CD4-positive, alpha-beta memory T cell (primary cell): ENCODE measurements at regions not wholly inside any gene's neighbourhood (a gene's known extent, or its start where the extent isn't known, plus 50 kb on each side); places are given as distances from the start of the nearest gene placed in this dataset.
A peak's percentile ranks its signal among the peaks of the same experiment; 100 is the strongest.

Source experiments
- CTCF ChIA-PET: fragments of 350-600 bp; sonication (Branson Sonifier 250); formaldehyde crosslinking; loops from one replicate; lab custom pipeline; 2021; ENCODE audit warnings: inconsistent platforms; ENCODE audit not compliant: partially characterized antibody; lab: Charles Lee
- POLR2A ChIA-PET: fragments of 350-600 bp; sonication (Branson Sonifier 250); formaldehyde crosslinking; loops from one replicate; lab custom pipeline; 2021; ENCODE audit not compliant: partially characterized antibody; lab: Charles Lee
- DNase-seq, 5 donors: peaks; one replicate each; pipeline versions ENCODE4 v3.0.0 to v3.0.0-alpha.2; 2020 to 2022; ENCODE audit warnings: mixed read lengths in 1 of 5
- H3K27ac ChIP-seq: one replicate; pipeline ENCODE4 v1.7.0; 2013; ENCODE audit warnings: low read depth, low read length
- H3K27me3 ChIP-seq: 2 replicates; pipeline ENCODE4 v1.7.0; 2013; ENCODE audit warnings: mild to moderate bottlenecking, low read length, moderate library complexity; ENCODE audit not compliant: insufficient read depth
- H3K36me3 ChIP-seq: 2 replicates; pipeline ENCODE4 v1.7.0; 2013; ENCODE audit warnings: mild to moderate bottlenecking, low read length, moderate library complexity; ENCODE audit not compliant: insufficient read depth
- H3K4me1 ChIP-seq: 2 replicates; pipeline ENCODE4 v1.7.0; 2013; ENCODE audit warnings: mild to moderate bottlenecking, low read length, moderate library complexity; ENCODE audit not compliant: insufficient read depth
- H3K4me3 ChIP-seq, 2 donors: one replicate each; pipeline ENCODE4 v1.7.0; 2013; ENCODE audit warnings: low read length in 2 of 2, mild to moderate bottlenecking in 1 of 2
- H3K9me3 ChIP-seq, 2 donors: one replicate each; pipeline ENCODE4 v1.7.0; 2013; ENCODE audit warnings: low read length in 2 of 2, control low read depth in 1 of 2; ENCODE audit not compliant: control insufficient read depth in 1 of 2
- H3K27ac Mint-ChIP-seq, 7 donors: one replicate each; pipeline ENCODE4 v1.8.0; 2020 to 2021; ENCODE audit warnings: mixed read lengths in 7 of 7, mild to moderate bottlenecking in 6 of 7, inconsistent platforms in 3 of 7, moderate library complexity in 3 of 7
- H3K27me3 Mint-ChIP-seq, 2 donors: one replicate each; pipeline ENCODE4 v1.8.0; 2020 to 2021; ENCODE audit warnings: mixed read lengths in 2 of 2
- H3K36me3 Mint-ChIP-seq, 2 donors: one replicate each; pipeline ENCODE4 v1.8.0; 2020 to 2021; ENCODE audit warnings: mixed read lengths in 2 of 2, inconsistent platforms in 1 of 2, mild to moderate bottlenecking in 1 of 2
- H3K4me1 Mint-ChIP-seq, 4 donors: one replicate each; pipeline ENCODE4 v1.8.0; 2020 to 2021; ENCODE audit warnings: mixed read lengths in 4 of 4, mild to moderate bottlenecking in 1 of 4
- H3K4me3 Mint-ChIP-seq, 8 donors: one replicate each; pipeline ENCODE4 v1.8.0; 2020 to 2021; ENCODE audit warnings: mixed read lengths in 8 of 8, mild to moderate bottlenecking in 7 of 8, moderate library complexity in 6 of 8, inconsistent platforms in 3 of 8
- H3K9me3 Mint-ChIP-seq, 8 donors: one replicate each; pipeline ENCODE4 v1.8.0; 2020 to 2021; ENCODE audit warnings: mixed read lengths in 8 of 8, mild to moderate bottlenecking in 5 of 8, inconsistent platforms in 3 of 8, moderate library complexity in 1 of 8
- intact Hi-C: fragments of 100-400 bp; cut with micrococcal nuclease; formaldehyde crosslinking; loops from one replicate; pipeline ENCODE4 v1.15.1; 2023

GRCh38 chr12:81896771-81897170, 137.6 kb upstream of the PPFIA2 start:
- Mint-ChIP-seq H3K36me3 (peaks cover 0 to 5% of the 10 kb centered on the region in 2 donors), H3K27me3 (no peaks in the 10 kb centered on the region), H3K4me3 (no peak overlapping the region), H3K27ac (no peak overlapping the region), H3K9me3 (peaks cover 7 to 38% (median 24%) of the 10 kb centered on the region in 8 donors), H3K4me1 (no peaks in the 10 kb centered on the region)
- no peak overlapping the region for H3K27ac ChIP-seq
- no peak overlapping the region for H3K4me3 ChIP-seq
- intact Hi-C loops, result no loop called here
- peaks cover 0 to 4% of the 10 kb centered on the region in 2 donors for H3K9me3 ChIP-seq
- H3K36me3 ChIP-seq, result no peaks in the 10 kb centered on the region
- DNase-seq, result no peak
- no peaks in the 10 kb centered on the region for H3K4me1 ChIP-seq
- H3K27me3 ChIP-seq, result no peaks in the 10 kb centered on the region
- CTCF ChIA-PET, result no interaction called here
- POLR2A ChIA-PET, result no interaction called here

- CTCF ChIA-PET, result no interaction called here
- Histone ChIP-seq H3K27ac (no peak overlapping the region), H3K4me3 (no peak overlapping the region), H3K36me3 (no peaks in the 10 kb centered on the region), H3K27me3 (no peaks in the 10 kb centered on the region), H3K4me1 (no peaks in the 10 kb centered on the region), H3K9me3 (no peaks in the 10 kb centered on the region)
- Mint-ChIP-seq H3K27ac (peak overlapping the region in 1 of 7 donors; percentile 54), H3K36me3 (no peaks in the 10 kb centered on the region), H3K27me3 (no peaks in the 10 kb centered on the region), H3K9me3 (peaks cover 0 to 7% (median under 1%) of the 10 kb centered on the region in 8 donors), H3K4me3 (no peak overlapping the region), H3K4me1 (no peaks in the 10 kb centered on the region)
- intact Hi-C loops, result no loop called here
- DNase-seq, result no peak
- POLR2A ChIA-PET, result no interaction called here
These were observed 129.8 kb upstream of the PPFIA2 start for GRCh38 chr12:81888961-81889360.

GRCh38 chr12:81888106-81888740, 129.1 kb upstream of the PPFIA2 start:
- Histone ChIP-seq H3K4me1 (no peaks in the 10 kb centered on the region), H3K27me3 (no peaks in the 10 kb centered on the region), H3K27ac (no peak overlapping the region), H3K4me3 (no peak overlapping the region), H3K9me3 (no peaks in the 10 kb centered on the region), H3K36me3 (no peaks in the 10 kb centered on the region)
- POLR2A ChIA-PET, result no interaction called here
- no peaks in the 10 kb centered on the region for H3K4me1 Mint-ChIP-seq
- H3K27ac Mint-ChIP-seq, result no peak overlapping the region
- no peaks in the 10 kb centered on the region for H3K27me3 Mint-ChIP-seq
- CTCF ChIA-PET, result no interaction called here
- peaks cover 0 to 7% (median under 1%) of the 10 kb centered on the region in 8 donors for H3K9me3 Mint-ChIP-seq
- no peak for DNase-seq
- intact Hi-C loops, result no loop called here
- H3K4me3 Mint-ChIP-seq, result no peak overlapping the region
- H3K36me3 Mint-ChIP-seq, result no peaks in the 10 kb centered on the region

GRCh38 chr12:81874586-81874985, 115.4 kb upstream of the PPFIA2 start:
- H3K4me3 Mint-ChIP-seq, result no peak overlapping the region
- Histone ChIP-seq H3K36me3 (no peaks in the 10 kb centered on the region), H3K9me3 (no peaks in the 10 kb centered on the region), H3K27me3 (no peaks in the 10 kb centered on the region), H3K4me1 (no peaks in the 10 kb centered on the region), H3K27ac (no peak overlapping the region), H3K4me3 (no peak overlapping the region)
- no peaks in the 10 kb centered on the region for H3K27me3 Mint-ChIP-seq
- peaks cover 0 to 2% (median 0%) of the 10 kb centered on the region in 4 donors for H3K4me1 Mint-ChIP-seq
- no peak overlapping the region for H3K27ac Mint-ChIP-seq
- POLR2A ChIA-PET, result no interaction called here
- DNase-seq, result no peak
- peaks cover 0 to 2% (median 0%) of the 10 kb centered on the region in 8 donors for H3K9me3 Mint-ChIP-seq
- intact Hi-C loops, result no loop called here
- no peaks in the 10 kb centered on the region for H3K36me3 Mint-ChIP-seq
- CTCF ChIA-PET, result no interaction called here

GRCh38 chr12:81874166-81874565, 115.0 kb upstream of the PPFIA2 start:
- CTCF ChIA-PET, result no interaction called here
- no peak overlapping the region for H3K4me3 Mint-ChIP-seq
- H3K9me3 Mint-ChIP-seq, result peaks cover 0 to 2% (median 0%) of the 10 kb centered on the region in 8 donors

GRCh38 chr12:81872400-81872799, 113.2 kb upstream of the PPFIA2 start:
- H3K27me3 Mint-ChIP-seq, result no peaks in the 10 kb centered on the region
- Histone ChIP-seq H3K27me3 (no peaks in the 10 kb centered on the region), H3K4me1 (no peaks in the 10 kb centered on the region), H3K9me3 (no peaks in the 10 kb centered on the region), H3K4me3 (no peak overlapping the region), H3K27ac (no peak overlapping the region), H3K36me3 (no peaks in the 10 kb centered on the region)
- ChIA-PET CTCF (no interaction called here), POLR2A (no interaction called here)
- peaks cover 0 to 2% (median 0%) of the 10 kb centered on the region in 4 donors for H3K4me1 Mint-ChIP-seq
- intact Hi-C loops, result no loop called here
- no peak overlapping the region for H3K4me3 Mint-ChIP-seq
- peaks cover 0 to 2% (median 0%) of the 10 kb centered on the region in 8 donors for H3K9me3 Mint-ChIP-seq
- H3K27ac Mint-ChIP-seq, result no peak overlapping the region
- H3K36me3 Mint-ChIP-seq, result no peaks in the 10 kb centered on the region
- no peak for DNase-seq

More at GRCh38 chr12:81874166-81874565, 115.0 kb upstream of the PPFIA2 start:
- DNase-seq, result no peak
- no peaks in the 10 kb centered on the region for H3K36me3 ChIP-seq
- H3K4me1 Mint-ChIP-seq, result peaks cover 0 to 2% (median 0%) of the 10 kb centered on the region in 4 donors
- H3K27me3 ChIP-seq, result no peaks in the 10 kb centered on the region
- H3K4me3 ChIP-seq, result no peak overlapping the region
- H3K9me3 ChIP-seq, result no peaks in the 10 kb centered on the region
- H3K27ac Mint-ChIP-seq, result no peak overlapping the region
- POLR2A ChIA-PET, result no interaction called here
- H3K36me3 Mint-ChIP-seq, result no peaks in the 10 kb centered on the region
- H3K27me3 Mint-ChIP-seq, result no peaks in the 10 kb centered on the region
- H3K27ac ChIP-seq, result no peak overlapping the region
- intact Hi-C loops, result no loop called here
- no peaks in the 10 kb centered on the region for H3K4me1 ChIP-seq

- H3K4me3 ChIP-seq, result no peak overlapping the region
- POLR2A ChIA-PET, result no interaction called here
These were observed 106.9 kb upstream of the PPFIA2 start for GRCh38 chr12:81866081-81866480.

More at GRCh38 chr12:81866081-81866480, 106.9 kb upstream of the PPFIA2 start:
- peaks cover 0 to 1% (median 0%) of the 10 kb centered on the region in 4 donors for H3K4me1 Mint-ChIP-seq
- DNase-seq, result no peak
- H3K9me3 Mint-ChIP-seq, result no peaks in the 10 kb centered on the region
- Histone ChIP-seq H3K9me3 (no peaks in the 10 kb centered on the region), H3K27me3 (no peaks in the 10 kb centered on the region), H3K36me3 (no peaks in the 10 kb centered on the region), H3K27ac (no peak overlapping the region), H3K4me1 (no peaks in the 10 kb centered on the region)
- CTCF ChIA-PET, result no interaction called here
- no peak overlapping the region for H3K27ac Mint-ChIP-seq
- intact Hi-C loops, result no loop called here
- no peaks in the 10 kb centered on the region for H3K36me3 Mint-ChIP-seq
- no peaks in the 10 kb centered on the region for H3K27me3 Mint-ChIP-seq
- H3K4me3 Mint-ChIP-seq, result no peak overlapping the region
